Retina (tissue), 1 donor: ENCODE measurements at regions not wholly inside any gene's neighbourhood (a gene's known extent, or its start where the extent isn't known, plus 50 kb on each side); places are given as distances from the start of the nearest gene placed in this dataset.
A peak's percentile ranks its signal among the peaks of the same experiment; 100 is the strongest.
"Not testable (repeated sequence)": the region's sequence is repeated elsewhere in the genome, so short reads cannot be mapped to it uniquely, and the experiment has no call there.

Experiments used
- DNase-seq: peaks from one replicate; pipeline ENCODE4 v3.0.0-alpha.2; 2016

DNA sequence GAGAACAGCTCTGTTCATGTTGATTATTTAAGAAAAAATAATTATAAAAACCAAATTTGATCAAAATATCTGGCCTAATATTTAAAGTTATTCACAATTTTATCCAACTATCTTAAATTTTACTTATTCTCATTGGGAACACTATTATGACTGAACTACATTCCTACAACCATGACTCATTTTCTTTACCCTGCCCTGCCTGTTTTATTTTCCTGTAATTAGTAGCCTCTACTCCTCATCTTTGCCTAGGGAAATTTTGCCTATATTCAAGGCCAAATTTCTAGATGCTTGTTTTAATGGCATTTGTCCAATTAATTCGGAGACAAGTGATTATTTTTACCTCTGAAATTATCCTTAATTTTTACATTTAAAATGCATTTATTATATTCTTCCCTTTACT is 289.7 kb upstream of the TMEM229A start:
- DNase-seq = no peak

DNA sequence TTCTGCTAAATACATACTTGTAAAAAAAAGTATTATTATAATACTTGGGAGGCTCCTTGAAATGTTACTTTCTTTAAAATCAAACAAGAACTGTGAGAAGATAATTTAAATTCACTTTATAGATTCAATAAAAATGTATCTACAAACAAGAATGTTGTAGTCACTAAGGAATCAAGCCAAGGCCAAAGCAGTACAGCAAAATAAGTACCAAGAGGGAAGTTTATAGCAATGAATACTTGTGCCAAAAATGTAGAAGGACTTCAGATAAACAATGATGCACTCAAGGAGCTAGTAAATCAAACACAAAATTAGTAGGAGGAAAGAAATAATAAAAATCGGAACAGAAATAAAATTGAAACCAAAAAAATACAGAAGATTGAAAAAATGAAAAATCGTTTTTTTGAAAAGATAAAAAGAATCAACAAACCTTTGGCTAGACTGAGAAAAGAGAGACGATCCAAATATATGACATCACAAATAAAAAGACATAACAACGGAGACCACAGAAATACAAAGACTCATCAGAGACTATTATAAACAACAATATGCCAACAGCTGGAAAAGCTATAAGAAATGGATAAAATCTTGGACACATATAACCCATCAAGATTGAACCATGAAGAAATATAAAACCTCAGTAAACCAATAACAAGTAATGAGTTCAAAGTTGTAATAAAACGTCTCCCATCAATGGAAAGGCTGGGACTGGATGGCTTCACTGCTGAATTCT is 286.0 kb upstream of the TMEM229A start:
- DNase-seq = no peak

DNA sequence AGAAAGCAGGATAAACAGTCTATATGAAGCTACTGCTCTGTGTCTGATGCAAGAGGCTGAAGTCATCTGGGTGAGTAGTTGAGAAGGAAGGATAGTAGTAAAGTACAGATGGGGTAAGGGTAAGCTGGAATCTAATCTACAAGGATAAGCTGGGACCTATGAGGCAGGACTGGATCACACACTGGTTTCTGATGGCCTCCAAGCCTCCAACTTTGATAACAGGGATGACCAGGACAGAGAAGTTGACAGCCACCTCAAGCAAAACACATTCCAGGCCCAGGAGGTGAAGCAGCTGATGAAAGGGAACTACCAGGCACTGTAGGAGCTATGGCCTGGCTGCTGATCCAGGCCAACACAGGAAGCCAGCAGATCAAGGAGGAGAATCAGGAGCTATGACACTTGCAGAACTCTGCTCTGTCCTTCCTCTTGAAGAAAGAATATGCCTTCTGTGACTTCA is 278.1 kb upstream of the TMEM229A start:
- no peak for DNase-seq

DNA sequence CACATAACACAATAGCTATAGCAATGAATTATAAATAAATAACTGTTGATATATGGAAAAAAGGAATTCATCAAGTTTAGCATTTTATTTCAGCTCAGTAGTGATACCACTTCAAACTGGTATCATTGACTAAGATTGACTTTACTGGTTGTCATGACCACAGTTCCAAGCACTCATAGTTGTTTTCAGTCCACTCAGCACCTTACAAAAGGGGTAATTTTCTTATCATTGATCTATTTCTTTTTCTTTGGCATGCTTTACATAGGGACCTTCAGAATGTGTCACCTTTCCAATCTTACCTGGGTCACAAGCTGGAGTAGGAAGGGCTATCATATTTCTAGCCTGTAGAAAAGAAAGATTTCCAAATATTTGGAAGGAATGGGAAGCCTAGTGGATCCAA is 275.5 kb upstream of the TMEM229A start:
- DNase-seq = no peak

DNA sequence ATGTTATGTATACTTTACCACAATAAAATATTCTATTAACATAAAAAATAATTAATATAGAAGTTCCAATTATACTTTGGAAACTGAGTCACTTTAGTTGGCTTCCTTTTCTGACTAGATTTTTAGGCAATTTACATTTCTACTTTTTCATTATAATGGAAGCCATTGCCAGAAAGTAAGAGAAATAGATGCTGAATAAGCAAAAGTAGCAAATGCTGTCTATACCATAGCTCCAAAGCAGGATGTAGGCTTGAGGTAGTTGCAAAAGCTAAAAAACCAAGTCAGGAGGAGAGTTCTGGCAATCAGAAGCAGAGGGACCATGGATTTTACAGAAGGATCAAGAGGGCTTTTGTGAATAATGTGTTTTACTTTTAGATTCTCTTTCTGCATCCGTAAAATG is 262.4 kb upstream of the TMEM229A start:
- no peak for DNase-seq

DNA sequence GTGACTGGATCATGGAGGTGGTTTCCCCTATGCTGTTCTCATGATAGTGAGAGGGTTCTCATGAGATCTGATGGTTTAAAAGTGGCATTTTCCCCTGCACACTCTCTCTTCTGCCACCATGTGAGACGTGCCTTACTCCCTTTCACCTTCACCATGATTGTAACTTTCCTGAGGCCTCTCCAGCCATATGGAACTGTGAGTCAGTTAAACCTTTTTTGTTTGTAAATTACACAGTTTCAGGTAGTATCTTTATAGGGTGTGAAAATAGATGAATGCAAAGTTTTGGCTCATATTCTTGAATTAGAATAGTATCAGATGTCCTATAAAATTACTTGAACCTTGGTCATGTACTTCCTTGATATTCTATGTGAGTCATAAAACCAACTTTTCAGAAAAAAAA is 252.1 kb upstream of the TMEM229A start:
- no peak for DNase-seq

DNA sequence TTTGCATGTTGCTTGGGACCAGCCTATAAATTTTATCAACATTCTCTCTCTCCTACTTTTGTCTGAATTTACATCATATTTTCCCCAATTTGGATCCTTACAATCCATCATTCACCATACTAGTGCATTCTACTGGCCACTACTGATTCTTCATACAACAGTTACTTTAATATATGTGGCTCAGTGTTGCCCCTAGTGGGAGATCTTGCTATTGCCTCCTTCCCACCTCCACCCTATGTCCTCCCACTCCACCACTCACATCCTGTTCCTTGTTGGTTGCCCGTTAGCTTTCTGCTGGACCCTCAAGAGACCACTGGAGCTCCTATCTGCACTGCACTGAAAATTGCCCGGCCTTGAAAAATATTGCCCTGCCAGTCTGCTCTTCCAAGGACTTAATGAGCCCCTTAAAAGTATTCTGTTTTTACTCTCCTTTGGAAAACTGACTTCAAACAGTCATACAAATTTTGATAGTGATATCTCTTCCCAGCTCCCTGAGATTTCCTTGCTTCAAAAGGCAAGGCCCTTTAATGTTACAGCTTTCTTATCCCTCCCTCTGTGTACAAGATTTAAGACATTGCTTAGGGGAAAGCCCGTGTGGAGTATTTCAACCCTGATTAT is 243.2 kb upstream of the TMEM229A start:
- no peak for DNase-seq

DNA sequence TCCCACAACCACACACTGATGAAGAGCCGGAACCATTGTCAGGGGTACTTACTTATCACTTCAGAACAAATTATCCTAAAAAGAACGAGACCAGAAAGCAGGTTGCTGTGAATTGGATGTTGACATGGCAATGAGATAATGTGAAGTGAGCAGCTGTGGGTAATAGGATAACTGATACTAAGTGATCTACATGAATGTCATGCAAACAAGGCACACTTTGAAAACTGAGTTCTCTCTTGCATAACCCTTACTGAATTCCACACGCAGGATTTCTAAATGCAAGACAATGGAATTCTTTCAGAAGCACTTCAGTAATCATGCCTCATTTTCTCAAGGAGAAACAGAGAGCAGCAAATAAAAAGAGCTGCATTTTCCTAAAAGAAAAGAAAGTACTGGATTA is 242.5 kb upstream of the TMEM229A start:
- DNase-seq = no peak

DNA sequence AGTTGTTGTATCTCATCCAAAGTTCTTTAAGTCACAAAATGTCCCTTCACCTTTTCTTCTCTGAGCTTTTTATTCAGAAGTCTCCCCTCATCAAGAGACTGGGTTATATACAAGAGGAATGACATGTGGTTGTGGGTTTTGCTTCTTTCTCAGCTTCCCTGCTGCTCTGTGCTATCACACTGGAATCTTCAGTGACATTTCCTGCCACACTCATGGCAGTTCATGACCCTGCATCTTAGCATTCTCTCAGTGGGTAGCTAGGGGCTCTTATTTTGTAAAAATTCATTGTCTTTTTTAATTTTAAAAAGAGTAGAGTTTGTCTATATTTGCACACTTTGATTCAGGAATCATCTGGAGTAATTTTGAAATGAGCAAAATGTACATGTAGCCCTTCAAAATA is 236.9 kb upstream of the TMEM229A start:
- no peak for DNase-seq

DNA sequence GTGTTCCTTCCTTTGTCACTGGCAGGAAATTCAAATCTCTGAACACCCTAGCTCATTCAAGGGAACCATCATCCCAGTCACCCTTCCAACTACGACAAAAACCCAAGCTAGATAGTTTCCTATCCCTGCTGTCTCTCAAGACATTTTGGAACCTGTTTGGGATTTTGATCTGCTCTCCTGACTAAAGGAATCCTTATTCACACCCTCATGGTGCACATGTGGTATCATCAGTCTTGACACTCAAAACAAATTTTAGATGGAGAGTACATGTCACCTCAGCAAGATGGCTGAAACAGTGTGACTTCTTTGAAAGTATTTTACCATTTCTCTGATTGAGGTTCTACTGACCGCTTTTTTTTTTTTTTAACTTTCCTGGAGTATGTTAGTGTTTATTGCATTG is 234.3 kb upstream of the TMEM229A start:
- no peak for DNase-seq

DNA sequence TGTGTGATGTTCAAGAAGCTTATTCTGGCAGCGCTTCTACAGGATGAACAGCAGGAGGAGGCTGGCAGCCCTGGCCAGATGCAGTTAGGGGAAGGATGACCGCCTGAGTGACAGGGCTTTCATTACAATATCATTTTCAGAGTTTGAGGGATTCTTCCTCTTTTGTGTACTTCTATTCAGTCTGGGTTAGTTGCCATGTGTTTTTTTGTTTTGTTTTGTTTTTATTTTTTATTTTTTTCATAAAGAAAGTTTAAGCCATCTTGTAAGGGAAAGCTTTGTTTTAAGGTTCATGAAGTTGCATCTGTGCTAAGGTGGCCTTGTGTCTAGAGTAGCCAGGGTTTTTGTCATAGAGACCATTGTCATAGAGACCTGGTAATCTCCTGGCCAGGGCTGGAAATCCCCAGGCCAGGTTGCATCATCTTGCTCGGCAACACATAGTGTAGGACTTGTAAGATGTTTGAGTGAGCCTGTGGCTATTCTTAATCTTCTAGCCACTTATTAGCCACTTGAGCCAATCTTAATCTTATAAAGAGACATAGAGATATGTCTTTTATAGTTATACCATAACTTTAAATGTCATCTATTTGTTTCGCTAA is 230.5 kb upstream of the TMEM229A start:
- no peak for DNase-seq

DNA sequence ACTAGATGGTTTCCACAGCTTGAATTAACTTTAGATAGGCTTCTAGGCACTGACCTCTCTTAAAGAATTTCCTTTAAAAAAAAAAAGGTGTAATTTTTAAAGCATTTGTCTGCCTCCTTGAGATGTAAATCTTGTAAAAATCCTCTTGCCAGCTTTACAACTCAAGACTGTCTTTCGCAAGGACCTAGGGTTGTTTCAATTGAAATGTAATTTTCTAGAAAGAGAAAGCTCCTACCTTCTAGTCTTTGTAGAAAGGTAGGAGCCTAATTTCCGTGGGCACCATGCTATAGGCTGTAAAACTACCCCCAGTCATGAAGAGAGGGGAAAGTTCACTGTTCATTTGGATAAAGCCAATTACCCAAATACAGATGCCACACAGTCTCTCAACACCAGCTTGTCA is 228.8 kb upstream of the TMEM229A start:
- DNase-seq = no peak

DNA sequence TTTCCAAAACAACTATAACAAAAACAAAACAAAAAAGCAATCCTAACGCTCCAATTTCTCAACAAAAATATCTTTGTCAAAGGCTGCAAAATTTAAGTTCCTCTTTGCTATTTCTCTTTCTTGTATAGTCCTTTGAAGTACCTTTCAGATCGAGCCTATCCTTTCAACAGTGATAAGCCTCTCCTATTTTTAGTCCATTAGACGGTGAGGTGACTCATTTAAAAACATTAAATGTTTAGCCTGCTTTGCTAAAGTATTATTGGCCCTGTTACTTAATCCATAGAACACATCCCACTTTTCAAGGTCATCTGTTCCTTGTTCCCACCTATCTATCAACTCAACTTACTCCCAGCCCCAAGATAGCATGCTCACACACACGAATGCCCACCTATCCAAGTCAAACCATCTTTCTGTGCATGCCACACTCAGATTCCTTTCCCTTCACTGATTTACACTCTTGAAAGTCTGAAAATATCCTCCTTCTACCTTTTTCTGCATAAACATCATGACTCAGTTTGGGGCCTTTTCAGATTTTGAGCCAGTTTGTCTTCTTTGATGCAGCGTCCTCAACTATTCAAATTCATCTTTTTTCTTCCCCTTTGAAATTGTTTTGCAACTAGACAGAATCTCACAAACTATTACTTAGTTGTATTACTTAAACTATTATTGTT is 224.9 kb upstream of the TMEM229A start:
- DNase-seq = no peak

DNA sequence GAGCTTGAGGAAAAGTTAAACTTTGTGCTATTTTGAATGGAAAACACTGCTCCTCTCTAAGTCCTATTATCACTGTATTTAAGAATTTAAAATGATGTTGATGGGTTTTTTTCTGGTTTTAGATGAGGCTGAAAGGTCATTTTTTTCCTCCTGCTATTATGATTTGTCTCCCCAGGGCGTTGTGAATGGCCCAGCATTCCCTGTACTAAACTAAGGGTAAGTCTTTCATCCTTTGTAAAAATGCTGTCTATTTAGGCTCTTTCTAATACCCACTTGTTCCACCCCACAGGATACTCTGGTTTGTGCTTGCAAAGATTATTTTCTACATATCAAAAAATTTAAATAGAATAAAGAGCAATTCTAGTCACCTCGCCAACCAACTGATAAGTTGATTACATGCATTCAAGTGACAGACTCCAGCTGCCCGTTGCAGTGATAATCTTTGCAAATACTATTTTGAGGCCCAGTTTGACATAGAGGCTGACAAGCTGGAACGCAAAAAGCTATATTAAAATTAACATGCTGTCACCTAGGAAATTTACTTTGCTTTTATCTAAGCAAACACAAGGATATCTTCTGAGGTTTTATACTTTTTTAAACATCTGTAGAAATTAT is 222.3 kb upstream of the TMEM229A start:
- no peak for DNase-seq

DNA sequence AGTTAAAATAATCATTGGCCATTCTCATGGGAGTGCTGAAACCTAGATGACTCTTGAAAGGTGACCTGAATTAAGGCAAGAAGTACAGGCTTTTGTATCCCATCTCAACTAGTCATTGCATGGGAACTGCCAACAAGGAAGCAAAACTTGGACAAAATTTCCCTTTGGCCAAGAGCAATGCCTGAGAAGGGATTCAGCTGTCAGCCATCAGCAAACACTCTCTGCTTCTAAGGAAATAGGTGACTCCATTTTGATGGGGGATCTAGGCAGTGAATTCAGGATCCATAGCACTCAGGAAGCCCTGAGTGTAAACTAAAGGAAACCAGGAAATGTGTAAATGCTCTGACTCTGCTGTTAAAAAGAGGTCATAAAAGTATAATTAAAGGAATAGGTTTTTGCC is 221.5 kb upstream of the TMEM229A start:
- no peak for DNase-seq

DNA sequence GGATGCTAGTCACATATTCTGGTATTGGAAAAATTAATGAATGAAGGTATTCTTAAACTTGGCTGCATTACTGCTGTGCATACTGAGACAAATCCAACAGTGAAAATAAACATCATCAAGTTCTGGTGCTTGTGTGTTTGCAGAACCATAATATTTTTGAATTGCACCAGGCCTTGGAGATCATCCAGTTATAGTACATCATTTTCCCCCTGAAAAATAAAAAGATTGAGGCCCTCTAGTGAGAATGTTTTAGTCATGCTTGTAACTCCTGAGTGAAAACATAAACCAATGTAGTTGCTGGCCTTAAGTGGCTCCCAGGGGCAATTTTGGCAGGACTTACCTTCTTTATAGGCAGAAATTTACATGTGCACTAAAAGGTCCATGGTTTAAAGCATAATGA is 218.8 kb upstream of the TMEM229A start:
- no peak for DNase-seq

DNA sequence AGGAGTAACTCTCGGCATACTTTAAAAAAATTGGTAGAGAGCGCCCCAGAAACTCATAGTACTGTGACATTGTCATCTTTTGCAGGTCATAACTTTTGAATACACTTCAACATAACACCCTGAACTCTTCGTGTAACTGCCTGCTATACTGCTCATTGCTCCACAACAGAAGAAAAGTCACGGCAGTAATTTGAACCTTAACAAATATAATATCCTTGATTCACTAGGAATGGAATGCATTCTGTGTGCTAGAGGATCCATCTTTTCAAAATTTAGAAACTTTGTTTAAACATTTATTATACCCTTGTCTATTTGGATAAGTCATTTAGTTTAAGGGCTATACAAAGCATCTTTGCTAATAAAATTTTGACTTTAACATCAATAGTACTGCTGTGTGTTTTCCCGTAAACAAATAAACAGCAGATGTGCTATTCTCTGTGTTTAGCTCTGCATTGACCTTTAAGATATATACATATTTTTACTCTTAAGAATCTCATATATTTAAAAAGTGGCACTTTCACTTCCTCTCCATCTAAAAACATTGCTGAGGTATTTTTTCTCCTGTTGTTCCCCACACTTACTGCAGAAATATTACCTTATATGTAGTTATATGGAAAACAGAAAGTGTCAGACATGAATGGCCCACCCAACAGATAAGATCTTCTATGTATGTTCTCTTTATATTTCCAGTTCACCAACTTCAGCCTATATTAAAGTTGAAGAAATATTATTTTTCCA is 217.6 kb upstream of the TMEM229A start:
- DNase-seq = no peak

DNA sequence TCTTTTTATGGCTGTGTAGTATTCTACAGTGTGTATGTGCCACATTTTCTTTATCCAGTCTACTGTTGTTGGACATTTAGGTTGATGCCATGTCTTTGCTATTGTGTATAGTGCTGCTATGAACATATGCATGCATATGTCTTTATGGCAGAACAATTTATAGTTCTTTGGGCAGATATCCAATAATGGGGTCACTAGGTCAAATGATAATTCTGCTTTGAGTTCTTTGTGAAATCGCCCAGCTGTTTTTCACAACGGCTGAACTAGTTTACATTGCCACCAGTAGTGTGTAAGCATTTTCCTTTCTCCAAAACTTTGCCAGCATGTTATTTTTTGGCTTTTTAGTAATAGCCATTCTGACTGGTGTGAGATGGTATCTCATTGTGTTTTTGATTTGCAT is 214.8 kb upstream of the TMEM229A start:
- DNase-seq = no peak

DNA sequence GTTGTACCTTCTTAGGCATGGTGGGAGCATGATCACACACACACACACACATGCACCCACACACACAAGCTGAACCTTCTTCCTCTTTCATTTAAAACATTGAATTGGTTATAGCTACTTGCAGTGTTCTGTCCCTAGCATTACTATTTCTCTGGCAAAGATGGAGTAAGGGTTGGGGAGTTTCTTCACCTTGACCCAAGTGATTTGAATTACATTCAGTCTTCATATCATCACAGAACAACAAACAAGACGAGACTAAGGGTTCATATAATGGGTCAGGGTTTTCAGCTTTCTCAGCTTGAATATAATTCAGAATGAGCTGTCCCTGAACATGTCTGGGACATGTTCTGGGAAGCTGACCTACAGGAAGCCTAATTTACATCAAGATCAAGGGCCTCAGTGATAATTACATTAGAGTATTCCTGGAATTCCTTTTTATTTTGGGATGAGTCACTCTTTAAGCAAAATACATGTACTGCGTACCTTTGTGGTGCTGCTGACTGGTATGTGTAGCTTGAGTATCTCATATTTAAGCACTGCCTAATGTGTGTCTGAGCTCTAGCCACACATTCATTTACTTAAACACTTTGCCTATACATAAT is 213.5 kb upstream of the TMEM229A start:
- no peak for DNase-seq

DNA sequence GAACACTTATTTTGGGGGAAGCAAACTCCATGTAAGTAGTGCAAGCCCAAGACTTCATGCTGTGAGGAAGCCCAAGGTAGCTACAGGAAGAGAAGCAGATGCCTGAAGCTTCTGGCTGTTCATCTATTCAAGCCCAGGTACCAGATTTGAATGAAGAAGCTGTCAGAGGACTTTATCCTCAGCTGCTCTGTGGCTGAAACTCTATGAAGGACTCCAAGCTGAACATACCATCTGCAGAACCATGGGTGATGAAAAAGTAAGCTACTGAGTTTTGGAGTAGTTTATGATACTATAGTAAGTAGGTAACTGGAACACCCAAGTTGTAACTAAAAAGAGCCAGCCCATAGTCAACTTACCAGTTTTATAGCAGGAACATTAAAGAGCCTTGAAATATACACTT is 211.6 kb upstream of the TMEM229A start:
- not testable (repeated sequence) for DNase-seq

DNA sequence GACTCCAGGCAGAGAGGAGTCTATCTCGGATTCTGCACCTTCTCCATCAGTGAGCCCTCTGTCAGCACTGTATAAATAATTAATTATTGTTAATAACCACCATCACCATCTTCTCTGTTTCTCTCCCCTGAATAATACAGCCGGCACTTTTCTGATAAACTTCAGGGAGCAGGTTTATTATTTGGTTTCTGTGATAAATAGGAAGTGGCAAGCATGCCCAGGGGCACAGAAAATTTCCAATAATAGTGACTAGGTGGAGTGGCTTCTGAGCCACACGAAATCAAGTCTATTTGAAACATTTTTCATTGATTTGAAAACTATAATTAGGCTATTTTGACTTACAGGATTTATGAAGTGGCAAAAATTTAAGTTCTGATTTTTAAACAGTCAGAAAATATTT is 186.8 kb upstream of the TMEM229A start:
- DNase-seq = peak; percentile 54

DNA sequence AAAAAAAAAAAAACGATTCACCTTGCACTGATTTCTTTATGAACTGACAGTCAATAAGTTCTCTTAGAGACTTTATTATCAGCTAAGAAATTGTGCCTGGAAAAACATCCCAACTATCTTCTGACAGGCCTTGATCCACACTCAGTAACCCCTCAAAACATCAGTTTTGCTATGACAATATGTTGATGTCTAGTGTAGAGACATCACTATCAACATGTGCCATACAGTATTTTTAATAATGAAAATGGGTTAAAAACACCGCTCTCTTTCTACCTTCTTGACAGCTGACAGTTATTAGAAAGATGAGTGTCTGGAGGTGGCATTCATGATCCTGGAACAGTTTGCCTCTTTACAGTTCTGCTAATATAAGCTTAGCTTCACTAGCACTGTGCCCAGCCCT is 175.8 kb upstream of the TMEM229A start:
- DNase-seq = no peak
